H1 (cell line): ENCODE measurements at regions not wholly inside any gene's neighbourhood (a gene's known extent, or its start where the extent isn't known, plus 50 kb on each side); places are given as distances from the start of the nearest gene placed in this dataset.

Experiments
- CTCF ChIA-PET: fragments of 300-600 bp; sonication (Branson Sonifier 250); formaldehyde crosslinking; loops from one replicate; lab custom pipeline; 2021; ENCODE audit not compliant: partially characterized antibody; lab: Charles Lee
- POLR2A ChIA-PET: fragments of 300-600 bp; sonication (Branson Sonifier 250); formaldehyde crosslinking; loops from one replicate; lab custom pipeline; 2021; ENCODE audit warnings: inconsistent platforms; ENCODE audit not compliant: partially characterized antibody; lab: Charles Lee
- DNase-seq, 2 experiments: peaks; one replicate each; pipeline versions ENCODE4 v3.0.0 to v3.0.0-alpha.2; 2010 to 2022; ENCODE audit warnings: low spot score in 2 of 2, low read depth in 1 of 2, mixed read lengths in 1 of 2
- FAIRE-seq: peaks from 2 replicates; lab custom pipeline; 2011; peaks lifted over from hg19 to GRCh38; lab: Jason Lieb, UNC
- H2AFZ ChIP-seq: 2 replicates; pipeline ENCODE4 v1.8.1; 2012; ENCODE audit warnings: low read length, inconsistent platforms
- H2AK5ac ChIP-seq: 2 replicates; pipeline ENCODE4 v1.6.1; 2013; ENCODE audit warnings: low read depth, low read length
- H2BK120ac ChIP-seq: replicated peaks from 2 replicates; pipeline ENCODE3; 2013; ENCODE audit warnings: low read depth, low read length, inconsistent platforms
- H2BK12ac ChIP-seq: 2 replicates; pipeline ENCODE4 v1.6.1; 2013; ENCODE audit warnings: low read depth, low read length
- H2BK15ac ChIP-seq: 2 replicates; pipeline ENCODE4 v1.6.1; 2013; ENCODE audit warnings: low read length
- H2BK20ac ChIP-seq: 2 replicates; pipeline ENCODE4 v1.6.1; 2013; ENCODE audit warnings: low read length
- H2BK5ac ChIP-seq: 2 replicates; pipeline ENCODE4 v1.6.1; 2013; ENCODE audit warnings: low read depth, low read length
- H3K14ac ChIP-seq: 2 replicates; pipeline ENCODE4 v1.6.1; 2013; ENCODE audit warnings: inconsistent platforms; ENCODE audit not compliant: insufficient read length
- H3K18ac ChIP-seq: 2 replicates; pipeline ENCODE4 v1.6.1; 2013; ENCODE audit warnings: low read length; ENCODE audit errors: extremely low read depth
- H3K23ac ChIP-seq: 2 replicates; pipeline ENCODE4 v1.6.1; 2013; ENCODE audit warnings: inconsistent platforms; ENCODE audit not compliant: insufficient read length
- H3K23me2 ChIP-seq: 2 replicates; pipeline ENCODE4 v1.6.1; 2013; ENCODE audit warnings: low read depth, low read length
- H3K27ac ChIP-seq: 2 replicates; pipeline ENCODE4 v1.6.1; 2011; ENCODE audit warnings: low read depth, low read length, inconsistent platforms
- H3K27me3 ChIP-seq, 4 experiments: replicated peaks in 1 of 4; 1 replicate in 1 of 4; 2 replicates in 3 of 4; pipeline versions ENCODE4 v1.6.1 to v1.8.1; 2011 to 2013; ENCODE audit warnings: low read length in 3 of 4, mild to moderate bottlenecking in 3 of 4, inconsistent platforms in 2 of 4, mixed read lengths in 2 of 4, moderate library complexity in 1 of 4; ENCODE audit not compliant: control insufficient read depth in 3 of 4, insufficient read depth in 3 of 4; ENCODE audit errors: extremely low read depth in 1 of 4
- H3K36me3 ChIP-seq, 4 experiments: 2 replicates each; pipeline versions ENCODE4 v1.6.1 to v1.8.1; 2011 to 2013; ENCODE audit warnings: mild to moderate bottlenecking in 4 of 4, low read length in 3 of 4, moderate library complexity in 2 of 4, control low read depth in 1 of 4, inconsistent platforms in 1 of 4; ENCODE audit not compliant: insufficient read depth in 4 of 4, control insufficient read depth in 2 of 4
- H3K4ac ChIP-seq: replicated peaks from 2 replicates; pipeline ENCODE3; 2013; ENCODE audit warnings: low read length, low read depth, mixed read lengths, inconsistent platforms; ENCODE audit not compliant: insufficient read length
- H3K4me1 ChIP-seq, 4 experiments: replicated peaks in 1 of 4; 1 replicate in 1 of 4; 2 replicates in 3 of 4; pipeline versions ENCODE4 v1.6.1 to v1.8.1; 2011 to 2013; ENCODE audit warnings: low read length in 3 of 4, inconsistent platforms in 2 of 4, mixed read lengths in 1 of 4; ENCODE audit not compliant: insufficient read depth in 4 of 4, control insufficient read depth in 3 of 4
- H3K4me2 ChIP-seq, 2 experiments: 2 replicates each; pipeline versions ENCODE4 v1.6.1 to v1.8.1; 2011 to 2013; ENCODE audit warnings: low read depth in 2 of 2, low read length in 2 of 2, control low read depth in 1 of 2, inconsistent platforms in 1 of 2, mild to moderate bottlenecking in 1 of 2; ENCODE audit not compliant: insufficient read depth in 1 of 2
- H3K4me3 ChIP-seq, 4 experiments: fragments of 200-600, 300-600 bp in 1 of 4; sonication (generic), shearing (Covaris generic), sonication (Bioruptor Twin) in 1 of 4; 2 replicates each; pipeline versions ENCODE4 v1.5.1 to v1.8.1; 2011 to 2016; ENCODE audit warnings: low read length in 4 of 4, low read depth in 3 of 4, control low read depth in 2 of 4, inconsistent platforms in 2 of 4, mild to moderate bottlenecking in 2 of 4, mixed read lengths in 1 of 4, moderate library complexity in 1 of 4; ENCODE audit not compliant: insufficient read depth in 2 of 4; ENCODE audit errors: extremely low read depth in 1 of 4
- H3K56ac ChIP-seq: replicated peaks from 2 replicates; pipeline ENCODE3; 2013; ENCODE audit warnings: low read depth, mild to moderate bottlenecking, mixed read lengths, low read length, inconsistent platforms; ENCODE audit not compliant: insufficient read length
- H3K79me1 ChIP-seq: 2 replicates; pipeline ENCODE4 v1.6.1; 2013; ENCODE audit warnings: low read depth, low read length, control low read depth
- H3K79me2 ChIP-seq, 2 experiments: 2 replicates each; pipeline versions ENCODE4 v1.6.1 to v1.8.1; 2012 to 2013; ENCODE audit warnings: low read length in 2 of 2, mild to moderate bottlenecking in 2 of 2, inconsistent platforms in 1 of 2; ENCODE audit not compliant: insufficient read depth in 2 of 2, control insufficient read depth in 1 of 2
- H3K9ac ChIP-seq, 4 experiments: replicated peaks in 1 of 4; 1 replicate in 1 of 4; 2 replicates in 3 of 4; pipeline versions ENCODE4 v1.6.1 to v1.8.1; 2011 to 2013; ENCODE audit warnings: low read depth in 3 of 4, low read length in 3 of 4, control low read depth in 2 of 4, mild to moderate bottlenecking in 2 of 4, moderate library complexity in 2 of 4, inconsistent platforms in 1 of 4; ENCODE audit errors: extremely low read depth in 1 of 4
- H3K9me3 ChIP-seq, 2 experiments: 2 replicates each; pipeline versions ENCODE4 v1.6.1 to v1.8.1; 2012 to 2013; ENCODE audit warnings: mild to moderate bottlenecking in 2 of 2, moderate library complexity in 2 of 2, control low read depth in 1 of 2, inconsistent platforms in 1 of 2, low read depth in 1 of 2, low read length in 1 of 2, mixed read lengths in 1 of 2; ENCODE audit not compliant: insufficient read depth in 2 of 2
- H4K20me1 ChIP-seq, 2 experiments: replicated peaks in 1 of 2; 2 replicates each; pipeline versions ENCODE3 to v1.8.1; 2011 to 2013; ENCODE audit warnings: inconsistent platforms in 2 of 2, low read length in 2 of 2, mild to moderate bottlenecking in 1 of 2; ENCODE audit not compliant: insufficient read depth in 2 of 2, control insufficient read depth in 1 of 2
- H4K5ac ChIP-seq: 2 replicates; pipeline ENCODE4 v1.6.1; 2013; ENCODE audit warnings: low read length, low read depth, mixed read lengths, inconsistent platforms; ENCODE audit not compliant: insufficient read length
- H4K8ac ChIP-seq: 2 replicates; pipeline ENCODE4 v1.8.0; 2013; ENCODE audit warnings: mild to moderate bottlenecking, moderate library complexity, low read length, inconsistent platforms; ENCODE audit not compliant: insufficient read depth; ENCODE audit errors: extremely low read depth
- H4K91ac ChIP-seq: replicated peaks from 2 replicates; pipeline ENCODE3; 2013; ENCODE audit warnings: low read length, mixed read lengths, inconsistent platforms; ENCODE audit not compliant: insufficient read length
- CBX5 ChIP-seq: fragments of 300-800, 300-1000 bp; sonication (generic); IDR thresholded peaks from 2 replicates; pipeline ENCODE4 v1.7.1; 2016; ENCODE audit warnings: antibody characterized with exemption, low read length, low read depth
- GTF2F1 ChIP-seq: IDR thresholded peaks from 2 replicates; pipeline ENCODE4 v1.6.1; 2012; ENCODE audit warnings: low read depth, low read length, improper control_type of control experiment, borderline replicate concordance
- RBBP5 ChIP-seq: IDR thresholded peaks from 2 replicates; pipeline ENCODE4 v1.7.1; 2012; ENCODE audit warnings: low read depth, mild to moderate bottlenecking, inconsistent platforms, low read length, moderate library complexity, borderline replicate concordance
- RXRA ChIP-seq: IDR thresholded peaks from 2 replicates; pipeline ENCODE4 v1.6.1; 2011; ENCODE audit warnings: low read depth, mild to moderate bottlenecking, low read length, moderate library complexity; ENCODE audit not compliant: insufficient read depth
- SAP30 ChIP-seq: fragments of 300-600 bp; sonication (generic); IDR thresholded peaks from 2 replicates; pipeline ENCODE4 v1.7.1; 2012; ENCODE audit warnings: low read length, moderate library complexity, mild to moderate bottlenecking, inconsistent platforms; ENCODE audit not compliant: insufficient read depth, insufficient replicate concordance
- SIX5 ChIP-seq: IDR thresholded peaks from 2 replicates; pipeline ENCODE4 v1.6.1; 2011; ENCODE audit warnings: mild to moderate bottlenecking, low read depth, low read length
- WGBS, 2 experiments: shearing (Covaris generic) in 1 of 2; methylation state at CpG; one replicate each; pipeline versions ENCODE4 v1.1.6 to v1.1.7; 2013 to 2015; ENCODE audit warnings: low lambda C conversion rate in 2 of 2, mixed read lengths in 2 of 2, inconsistent platforms in 1 of 2, low coverage in 1 of 2, missing lambda C conversion rate in 1 of 2; ENCODE audit not compliant: insufficient replicate concordance in 2 of 2, insufficient coverage in 1 of 2, insufficient read length in 1 of 2; ENCODE audit errors: extremely low coverage in 1 of 2, missing lambda C conversion rate in 1 of 2; 5-methylcytosine and 5-hydroxymethylcytosine counted together
- TF ChIP-seq, protein P1 (sequence below): IDR thresholded peaks from 2 replicates; pipeline ENCODE4 v1.6.1; 2011; ENCODE audit warnings: low read length, improper control_type of control experiment

DNA sequence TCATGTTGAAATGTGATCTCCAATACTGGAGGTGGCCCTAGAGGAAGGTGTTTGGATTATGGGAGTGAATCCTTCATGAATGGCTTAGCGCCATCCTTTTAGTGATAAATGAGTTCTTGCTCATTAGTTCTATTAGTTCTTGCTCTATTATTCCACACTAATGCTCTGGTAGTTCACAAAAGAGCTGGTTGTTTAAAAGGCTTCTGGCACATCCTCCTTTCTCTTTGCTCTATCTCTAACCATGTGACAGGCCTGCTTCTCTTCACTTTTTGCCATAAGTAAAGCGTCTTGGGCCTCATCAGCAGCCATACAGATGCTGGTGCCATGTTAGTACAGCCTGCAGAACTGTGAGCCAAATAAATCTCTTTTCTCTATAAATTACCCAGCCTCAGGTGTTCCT, 469.9 kb downstream of the GUCY1A2 start:
- no peak overlapping the region for H2BK20ac ChIP-seq
- no peak overlapping the region for H2BK15ac ChIP-seq
- no peak overlapping the region for H3K23ac ChIP-seq
- H3K18ac ChIP-seq = no peak overlapping the region
- H3K79me1 ChIP-seq = no peaks in the 10 kb centered on the region
- H4K5ac ChIP-seq = no peak overlapping the region
- H2BK12ac ChIP-seq = no peak overlapping the region
- H3K56ac ChIP-seq = no peak overlapping the region
- no peaks in the 10 kb centered on the region for H3K27me3 ChIP-seq
- no peak overlapping the region for H3K4me2 ChIP-seq
- no peak overlapping the region for H4K91ac ChIP-seq
- H3K23me2 ChIP-seq = no peaks in the 10 kb centered on the region
- no peaks in the 10 kb centered on the region for H3K79me2 ChIP-seq
- no peak overlapping the region for H3K4me3 ChIP-seq
- ChIA-PET CTCF (no interaction called here), POLR2A (no interaction called here)
- H2BK120ac ChIP-seq = no peak overlapping the region
- no peak overlapping the region for H3K9ac ChIP-seq
- H3K9me3 ChIP-seq = no peaks in the 10 kb centered on the region
- DNase-seq = no peak
- no peak overlapping the region for H2AFZ ChIP-seq
- H4K8ac ChIP-seq = no peak overlapping the region
- H3K14ac ChIP-seq = no peak overlapping the region
- no peak overlapping the region for H2BK5ac ChIP-seq
- H3K36me3 ChIP-seq = no peaks in the 10 kb centered on the region
- 88% methylated on average over 2 of the region's 2 CpGs; no CpG with 5 or more reads in 1 of the 2 experiments for WGBS, 2 experiments
- no peak overlapping the region for H3K27ac ChIP-seq
- FAIRE-seq = no peak
- no peak for TF ChIP-seq RBBP5
- TF ChIP-seq SIX5 = no peak
- TF ChIP-seq, protein P1, sequence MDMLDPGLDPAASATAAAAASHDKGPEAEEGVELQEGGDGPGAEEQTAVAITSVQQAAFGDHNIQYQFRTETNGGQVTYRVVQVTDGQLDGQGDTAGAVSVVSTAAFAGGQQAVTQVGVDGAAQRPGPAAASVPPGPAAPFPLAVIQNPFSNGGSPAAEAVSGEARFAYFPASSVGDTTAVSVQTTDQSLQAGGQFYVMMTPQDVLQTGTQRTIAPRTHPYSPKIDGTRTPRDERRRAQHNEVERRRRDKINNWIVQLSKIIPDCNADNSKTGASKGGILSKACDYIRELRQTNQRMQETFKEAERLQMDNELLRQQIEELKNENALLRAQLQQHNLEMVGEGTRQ = no peak
- TF ChIP-seq GTF2F1 = no peak
- TF ChIP-seq SAP30 = no peak
- TF ChIP-seq RXRA = no peak
- TF ChIP-seq CBX5 = no peak
- H2AK5ac ChIP-seq = no peak overlapping the region
- no peak overlapping the region for H3K4ac ChIP-seq
- H3K4me1 ChIP-seq = no peaks in the 10 kb centered on the region; a peak in 1 of 7 replicates
- H4K20me1 ChIP-seq = no peaks in the 10 kb centered on the region
